SK-N-SH (cell line): ENCODE measurements at regions not wholly inside any gene's neighbourhood (a gene's known extent, or its start where the extent isn't known, plus 50 kb on each side); places are given as distances from the start of the nearest gene placed in this dataset.
"Not testable (repeated sequence)": the region's sequence is repeated elsewhere in the genome, so short reads cannot be mapped to it uniquely, and the experiment has no call there.

ENCODE experiments used
- CTCF ChIA-PET: fragments of 300-600, 350-600 bp; formaldehyde crosslinking; extraction: SDS; loops from one replicate; lab custom pipeline; 2021; lab: Yijun Ruan, JAX
- POLR2A ChIA-PET: fragments of 350-600 bp; sonication (Branson Sonifier 250); formaldehyde crosslinking; extraction: SDS; loops from one replicate; lab custom pipeline; 2020; ENCODE audit warnings: antibody characterized with exemption, inconsistent platforms; lab: Yijun Ruan, JAX
- DNase-seq: peaks from one replicate; pipeline ENCODE4 v3.0.0; 2012
- H2AFZ ChIP-seq: fragments of 200-600 bp; sonication (generic); 2 replicates; pipeline ENCODE4 v1.8.1; 2016; ENCODE audit warnings: antibody characterized with exemption, mild to moderate bottlenecking, low read depth
- H3F3A ChIP-seq: fragments of 200-600 bp; sonication (generic); replicated peaks from 2 replicates; pipeline ENCODE3; 2016; ENCODE audit warnings: antibody characterized with exemption, mild to moderate bottlenecking; ENCODE audit not compliant: insufficient read depth
- H3K27ac ChIP-seq, 2 experiments: fragments of 200-500 bp in 1 of 2; fragments of 200-600 bp in 1 of 2; sonication (Bioruptor generic) in 1 of 2; sonication (generic), shearing (Covaris generic) in 1 of 2; 2 replicates each; pipeline versions ENCODE4 v1.5.1 to v1.6.1; 2014 to 2016; ENCODE audit warnings: low read depth in 2 of 2, inconsistent platforms in 1 of 2, low read length in 1 of 2, mild to moderate bottlenecking in 1 of 2, mixed read lengths in 1 of 2
- H3K27me3 ChIP-seq: fragments of 200-600 bp; sonication (generic), shearing (Covaris generic); 2 replicates; pipeline ENCODE4 v1.6.1; 2016; ENCODE audit warnings: mixed run types; ENCODE audit not compliant: insufficient read depth
- H3K36me3 ChIP-seq, 2 experiments: fragments of 200-500 bp in 1 of 2; fragments of 200-600 bp in 1 of 2; sonication (Bioruptor generic) in 1 of 2; sonication (generic) in 1 of 2; replicated peaks in 1 of 2; 2 replicates each; pipeline versions ENCODE3 to v1.5.1; 2014 to 2016; ENCODE audit warnings: low read length in 1 of 2, mild to moderate bottlenecking in 1 of 2; ENCODE audit not compliant: insufficient read depth in 2 of 2, control insufficient read depth in 1 of 2
- H3K4me1 ChIP-seq, 2 experiments: fragments of 200-500 bp in 1 of 2; fragments of 200-600 bp in 1 of 2; sonication (Bioruptor generic) in 1 of 2; sonication (generic), shearing (Covaris generic) in 1 of 2; 2 replicates each; pipeline versions ENCODE4 v1.5.1 to v1.6.1; 2014 to 2016; ENCODE audit warnings: low read depth in 1 of 2, low read length in 1 of 2, mixed run types in 1 of 2; ENCODE audit not compliant: insufficient read depth in 2 of 2, control insufficient read depth in 1 of 2
- H3K4me2 ChIP-seq: fragments of 200-600 bp; sonication (generic), shearing (Covaris generic); 2 replicates; pipeline ENCODE4 v1.6.1; 2017; ENCODE audit warnings: mixed run types
- H3K4me3 ChIP-seq, 2 experiments: fragments of 200-500 bp in 1 of 2; fragments of 200-600 bp in 1 of 2; sonication (Bioruptor generic) in 1 of 2; sonication (generic), shearing (Covaris generic) in 1 of 2; 2 replicates each; pipeline versions ENCODE4 v1.5.1 to v1.8.1; 2014 to 2016; ENCODE audit warnings: low read depth in 2 of 2, inconsistent platforms in 1 of 2, low read length in 1 of 2, mild to moderate bottlenecking in 1 of 2, mixed read lengths in 1 of 2, moderate library complexity in 1 of 2
- H3K79me2 ChIP-seq: fragments of 200-600 bp; sonication (generic); 2 replicates; pipeline ENCODE4 v1.8.1; 2017; ENCODE audit warnings: mild to moderate bottlenecking; ENCODE audit not compliant: insufficient read depth
- H3K9ac ChIP-seq: fragments of 200-600 bp; sonication (generic); 2 replicates; pipeline ENCODE4 v1.6.1; 2017; ENCODE audit warnings: mixed run types
- H3K9me2 ChIP-seq: fragments of 200-600 bp; sonication (generic); 2 replicates; pipeline ENCODE4 v1.6.1; 2017; ENCODE audit warnings: mixed run types
- H3K9me3 ChIP-seq: fragments of 200-600 bp; sonication (generic); 2 replicates; pipeline ENCODE4 v1.6.1; 2017; ENCODE audit warnings: mixed run types, mild to moderate bottlenecking, moderate library complexity
- H4K20me1 ChIP-seq: fragments of 200-600 bp; sonication (generic); 2 replicates; pipeline ENCODE4 v1.6.1; 2017; ENCODE audit warnings: mild to moderate bottlenecking, mixed run types; ENCODE audit not compliant: insufficient read depth
- ELF1 ChIP-seq: IDR thresholded peaks from 2 replicates; pipeline ENCODE4 v1.4.0; 2012
- EP300 ChIP-seq, 2 experiments: IDR thresholded peaks; 2 replicates each; pipeline versions ENCODE4 v1.4.0 to v1.6.1; 2012; ENCODE audit warnings: borderline replicate concordance in 1 of 2, low read depth in 1 of 2, low read length in 1 of 2
- FOSL2 ChIP-seq: IDR thresholded peaks from 2 replicates; pipeline ENCODE4 v1.4.0; 2012; ENCODE audit warnings: low read depth, mild to moderate bottlenecking, moderate library complexity, borderline replicate concordance
- FOXJ3 ChIP-seq: sonication (generic); formaldehyde crosslinking; IDR thresholded peaks from 2 replicates; pipeline ENCODE4 v1.5.1; 2020; ENCODE audit warnings: mild to moderate bottlenecking, missing genetic modification reagents
- FOXM1 ChIP-seq: IDR thresholded peaks from 2 replicates; pipeline ENCODE4 v1.4.0; 2012; ENCODE audit warnings: low read depth, mild to moderate bottlenecking
- MEF2A ChIP-seq: IDR thresholded peaks from 2 replicates; pipeline ENCODE4 v1.4.0; 2012; ENCODE audit warnings: low read depth, borderline replicate concordance
- PBX3 ChIP-seq: IDR thresholded peaks from 2 replicates; pipeline ENCODE4; 2012
- RAD21 ChIP-seq: IDR thresholded peaks from 2 replicates; pipeline ENCODE4 v1.6.1; 2012; ENCODE audit warnings: mild to moderate bottlenecking, low read length
- RFX5 ChIP-seq: IDR thresholded peaks from 2 replicates; pipeline ENCODE4 v1.6.1; 2012; ENCODE audit warnings: mild to moderate bottlenecking, improper control_type of control experiment, low read length
- RXRA ChIP-seq: IDR thresholded peaks from 2 replicates; pipeline ENCODE4 v1.4.0; 2012; ENCODE audit warnings: low read depth, mild to moderate bottlenecking, borderline replicate concordance
- TAF1 ChIP-seq: IDR thresholded peaks from 2 replicates; pipeline ENCODE4 v1.6.1; 2012; ENCODE audit warnings: low read depth, mild to moderate bottlenecking, low read length, moderate library complexity, borderline replicate concordance
- USF1 ChIP-seq: IDR thresholded peaks from 2 replicates; pipeline ENCODE4 v1.4.0; 2012; ENCODE audit warnings: low read depth, borderline replicate concordance
- WGBS: methylation state at CpG from one replicate; pipeline ENCODE4 v1.1.6; 2017; ENCODE audit warnings: low lambda C conversion rate; 5-methylcytosine and 5-hydroxymethylcytosine counted together
- TF ChIP-seq, protein P1 (sequence below): IDR thresholded peaks from 2 replicates; pipeline ENCODE4 v1.4.0; 2012; ENCODE audit warnings: low read depth
- TF ChIP-seq, protein P2 (sequence below): fragments of 200-600 bp; sonication (generic); IDR thresholded peaks from 2 replicates; pipeline ENCODE4 v1.6.1; 2017; ENCODE audit warnings: antibody characterized with exemption, mild to moderate bottlenecking, moderate library complexity
- TF ChIP-seq, protein P3 (sequence below): fragments of 150-350 bp; IDR thresholded peaks from 2 replicates; pipeline ENCODE4 v1.6.1; 2017; ENCODE audit warnings: antibody characterized with exemption, low read length, low read depth, borderline replicate concordance

DNA sequence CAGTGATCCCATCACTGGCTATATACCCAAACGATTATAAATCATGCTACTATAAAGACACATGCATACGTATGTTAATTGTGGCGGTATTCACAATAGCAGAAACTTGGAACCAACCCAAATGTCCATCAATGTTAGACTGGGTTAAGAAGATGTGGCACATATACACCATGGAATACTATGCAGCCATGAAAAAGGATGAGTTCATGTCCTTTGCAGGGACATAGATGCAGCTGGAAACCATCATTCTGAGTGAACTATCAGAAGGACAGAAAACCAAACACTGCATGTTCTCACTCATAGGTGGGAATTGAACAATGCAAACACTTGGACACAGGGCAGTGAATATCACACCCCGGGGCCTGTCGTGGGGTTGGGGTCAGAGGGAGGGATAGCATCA is 1335.4 kb downstream of the EPHA7 start:
- 56% methylated on average over 5 of the region's 5 CpGs for WGBS

DNA sequence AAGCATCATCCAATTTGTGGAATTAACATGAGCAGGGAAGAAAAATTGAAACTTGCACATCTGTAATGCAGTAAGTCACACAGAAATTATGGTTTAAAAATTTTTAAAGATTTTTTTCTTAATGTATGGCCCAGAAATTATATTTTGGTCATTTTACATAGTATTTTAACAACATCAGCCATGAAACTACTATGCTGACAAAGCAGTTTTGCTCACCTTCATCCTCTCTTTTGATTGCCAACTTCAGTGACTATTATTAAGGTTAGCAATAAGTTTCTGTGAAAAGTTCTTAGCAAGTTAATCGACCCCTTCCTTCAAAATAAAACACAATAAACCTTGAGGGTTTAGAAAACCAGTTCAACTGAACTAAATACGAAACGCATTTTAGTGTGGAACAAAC is 1347.0 kb downstream of the EPHA7 start:
- POLR2A ChIA-PET = no interaction called here
- no peaks in the 10 kb centered on the region for H3K4me1 ChIP-seq
- DNase-seq = no peak
- no peak overlapping the region for H3K4me2 ChIP-seq
- no peaks in the 10 kb centered on the region for H4K20me1 ChIP-seq
- H3K9ac ChIP-seq = no peak overlapping the region
- no peak overlapping the region for H3K27ac ChIP-seq
- WGBS = 18% methylated on average over 3 of the region's 3 CpGs
- no peaks in the 10 kb centered on the region for H3K36me3 ChIP-seq
- H2AFZ ChIP-seq = no peak overlapping the region
- CTCF ChIA-PET = no interaction called here
- no peak overlapping the region for H3K4me3 ChIP-seq
- no peaks in the 10 kb centered on the region for H3K27me3 ChIP-seq
- no peak for TF ChIP-seq PBX3
- no peak for TF ChIP-seq FOXJ3 (CRISPR knock-in tag)
- TF ChIP-seq RXRA = no peak
- no peak for TF ChIP-seq FOSL2
- TF ChIP-seq MEF2A = no peak
- no peak for TF ChIP-seq RFX5
- TF ChIP-seq, protein P1, sequence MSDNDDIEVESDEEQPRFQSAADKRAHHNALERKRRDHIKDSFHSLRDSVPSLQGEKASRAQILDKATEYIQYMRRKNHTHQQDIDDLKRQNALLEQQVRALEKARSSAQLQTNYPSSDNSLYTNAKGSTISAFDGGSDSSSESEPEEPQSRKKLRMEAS = no peak
- no peak for TF ChIP-seq TAF1
- TF ChIP-seq ELF1 = no peak
- no peak for TF ChIP-seq USF1
- no peak for TF ChIP-seq EP300 (IDR thresholded peaks at IDR 0.05; ENCODE audit: borderline replicate concordance in 1 of 2, low read depth in 1 of 2, low read length in 1 of 2)
- TF ChIP-seq, protein P2, sequence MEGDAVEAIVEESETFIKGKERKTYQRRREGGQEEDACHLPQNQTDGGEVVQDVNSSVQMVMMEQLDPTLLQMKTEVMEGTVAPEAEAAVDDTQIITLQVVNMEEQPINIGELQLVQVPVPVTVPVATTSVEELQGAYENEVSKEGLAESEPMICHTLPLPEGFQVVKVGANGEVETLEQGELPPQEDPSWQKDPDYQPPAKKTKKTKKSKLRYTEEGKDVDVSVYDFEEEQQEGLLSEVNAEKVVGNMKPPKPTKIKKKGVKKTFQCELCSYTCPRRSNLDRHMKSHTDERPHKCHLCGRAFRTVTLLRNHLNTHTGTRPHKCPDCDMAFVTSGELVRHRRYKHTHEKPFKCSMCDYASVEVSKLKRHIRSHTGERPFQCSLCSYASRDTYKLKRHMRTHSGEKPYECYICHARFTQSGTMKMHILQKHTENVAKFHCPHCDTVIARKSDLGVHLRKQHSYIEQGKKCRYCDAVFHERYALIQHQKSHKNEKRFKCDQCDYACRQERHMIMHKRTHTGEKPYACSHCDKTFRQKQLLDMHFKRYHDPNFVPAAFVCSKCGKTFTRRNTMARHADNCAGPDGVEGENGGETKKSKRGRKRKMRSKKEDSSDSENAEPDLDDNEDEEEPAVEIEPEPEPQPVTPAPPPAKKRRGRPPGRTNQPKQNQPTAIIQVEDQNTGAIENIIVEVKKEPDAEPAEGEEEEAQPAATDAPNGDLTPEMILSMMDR = no peak
- no peak for TF ChIP-seq RAD21
- TF ChIP-seq FOXM1 = no peak
- TF ChIP-seq, protein P3, sequence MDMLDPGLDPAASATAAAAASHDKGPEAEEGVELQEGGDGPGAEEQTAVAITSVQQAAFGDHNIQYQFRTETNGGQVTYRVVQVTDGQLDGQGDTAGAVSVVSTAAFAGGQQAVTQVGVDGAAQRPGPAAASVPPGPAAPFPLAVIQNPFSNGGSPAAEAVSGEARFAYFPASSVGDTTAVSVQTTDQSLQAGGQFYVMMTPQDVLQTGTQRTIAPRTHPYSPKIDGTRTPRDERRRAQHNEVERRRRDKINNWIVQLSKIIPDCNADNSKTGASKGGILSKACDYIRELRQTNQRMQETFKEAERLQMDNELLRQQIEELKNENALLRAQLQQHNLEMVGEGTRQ = no peak
- H3F3A ChIP-seq = no peaks in the 10 kb centered on the region
- no peaks in the 10 kb centered on the region for H3K79me2 ChIP-seq
- H3K9me3 ChIP-seq = no peaks in the 10 kb centered on the region
- 0 out of 2 replicates have a peak, but pooled peaks cover 2% of the 10 kb centered on the region for H3K9me2 ChIP-seq

More for the DNA sequence above, 1335.4 kb downstream of the EPHA7 start:
- H3F3A ChIP-seq, POLR2A ChIA-PET, H3K9me2 ChIP-seq, H3K4me3 ChIP-seq, H3K9me3 ChIP-seq, CTCF ChIA-PET, H3K27ac ChIP-seq, H3K4me2 ChIP-seq, H3K9ac ChIP-seq, H3K4me1 ChIP-seq, DNase-seq, H3K36me3 ChIP-seq, H4K20me1 ChIP-seq, H3K79me2 ChIP-seq, H2AFZ ChIP-seq, H3K27me3 ChIP-seq: not testable (repeated sequence)
